DOHH2 (cell line): ENCODE measurements at regions not wholly inside any gene's neighbourhood (a gene's known extent, or its start where the extent isn't known, plus 50 kb on each side); places are given as distances from the start of the nearest gene placed in this dataset.

ENCODE experiments used
- H3F3A ChIP-seq: fragments of 200-600 bp; sonication (generic), shearing (Covaris generic); 2 replicates; pipeline ENCODE4 v1.6.0; 2016; ENCODE audit warnings: antibody characterized with exemption, mild to moderate bottlenecking; ENCODE audit not compliant: control insufficient read depth, insufficient read depth
- H3K27ac ChIP-seq: fragments of 200-600 bp; sonication (generic); 2 replicates; pipeline ENCODE4 v1.5.1; 2014; ENCODE audit warnings: low read depth, mild to moderate bottlenecking, low read length, moderate library complexity
- H3K27me3 ChIP-seq: fragments of 200-600 bp; sonication (generic); 2 replicates; pipeline ENCODE4 v1.6.1; 2014; ENCODE audit warnings: mild to moderate bottlenecking, low read length, mixed read lengths; ENCODE audit not compliant: control insufficient read depth
- H3K36me3 ChIP-seq: fragments of 200-600 bp; sonication (generic); 2 replicates; pipeline ENCODE4 v1.6.1; 2014; ENCODE audit warnings: mild to moderate bottlenecking, low read length, moderate library complexity, mixed read lengths; ENCODE audit not compliant: control insufficient read depth
- H3K4me1 ChIP-seq: fragments of 200-600 bp; sonication (generic); 2 replicates; pipeline ENCODE4 v1.6.1; 2014; ENCODE audit warnings: mild to moderate bottlenecking, low read length, mixed read lengths; ENCODE audit not compliant: control insufficient read depth
- H3K4me2 ChIP-seq: fragments of 200-600 bp; sonication (generic); 2 replicates; pipeline ENCODE4 v1.6.0; 2014; ENCODE audit warnings: mild to moderate bottlenecking, low read length, moderate library complexity
- H3K4me3 ChIP-seq: fragments of 200-600 bp; sonication (generic); 2 replicates; pipeline ENCODE4 v1.5.1; 2014; ENCODE audit warnings: mild to moderate bottlenecking, low read length, mixed read lengths
- H3K79me2 ChIP-seq: fragments of 200-600 bp; sonication (generic); 2 replicates; pipeline ENCODE4 v1.6.1; 2014; ENCODE audit warnings: mild to moderate bottlenecking, low read length, mixed read lengths; ENCODE audit not compliant: control insufficient read depth
- H3K9me2 ChIP-seq: fragments of 200-600 bp; sonication (generic); replicated peaks from 2 replicates; pipeline ENCODE4 v1.6.1; 2014; ENCODE audit warnings: mild to moderate bottlenecking, low read length, mixed read lengths; ENCODE audit not compliant: control insufficient read depth
- H3K9me3 ChIP-seq: fragments of 200-600 bp; sonication (generic); 2 replicates; pipeline ENCODE4 v1.6.1; 2014; ENCODE audit warnings: antibody characterized with exemption, low read length, mixed read lengths; ENCODE audit not compliant: control insufficient read depth, insufficient read depth
- H4K20me1 ChIP-seq: fragments of 200-600 bp; sonication (generic); 2 replicates; pipeline ENCODE4 v1.6.0; 2014; ENCODE audit warnings: low read depth, mild to moderate bottlenecking, antibody characterized with exemption, low read length, moderate library complexity; ENCODE audit not compliant: control insufficient read depth, insufficient read depth
- CTCF ChIP-seq: fragments of 200-600 bp; sonication (generic); IDR thresholded peaks from one replicate; pipeline ENCODE4 v1.5.1; 2014; ENCODE audit warnings: antibody characterized with exemption, mild to moderate bottlenecking, low read depth, low read length; ENCODE audit not compliant: poor library complexity, severe bottlenecking
- EZH2phosphoT487 ChIP-seq: fragments of 200-600 bp; sonication (generic); IDR thresholded peaks from 2 replicates; pipeline ENCODE4 v1.6.1; 2017; ENCODE audit warnings: borderline replicate concordance, mild to moderate bottlenecking, antibody characterized with exemption, low read length, moderate library complexity, mixed read lengths

- no peaks in the 10 kb centered on the region for H4K20me1 ChIP-seq
- no peaks in the 10 kb centered on the region for H3F3A ChIP-seq
- H3K27ac ChIP-seq = no peak overlapping the region
- no peaks in the 10 kb centered on the region for H3K9me3 ChIP-seq
- no peaks in the 10 kb centered on the region for H3K36me3 ChIP-seq
- no peaks in the 10 kb centered on the region for H3K27me3 ChIP-seq
- H3K4me2 ChIP-seq = no peak overlapping the region
- no peaks in the 10 kb centered on the region for H3K4me1 ChIP-seq
- no peak overlapping the region for H3K4me3 ChIP-seq
- no peaks in the 10 kb centered on the region for H3K9me2 ChIP-seq
- H3K79me2 ChIP-seq = no peaks in the 10 kb centered on the region
- no peak for TF ChIP-seq CTCF
- TF ChIP-seq EZH2phosphoT487 = no peak
These were observed 64.2 kb upstream of the SLC38A2 start for GRCh38 chr12:46436747-46437146.

- no peaks in the 10 kb centered on the region for H3K27me3 ChIP-seq
- H3K27ac ChIP-seq = no peak overlapping the region
- TF ChIP-seq CTCF (no peak), EZH2phosphoT487 (no peak)
- H3F3A ChIP-seq = no peaks in the 10 kb centered on the region
- no peak overlapping the region for H3K4me3 ChIP-seq
- no peaks in the 10 kb centered on the region for H3K79me2 ChIP-seq
- H3K36me3 ChIP-seq = no peaks in the 10 kb centered on the region
- H3K9me2 ChIP-seq = no peaks in the 10 kb centered on the region
- H3K4me1 ChIP-seq = no peaks in the 10 kb centered on the region
- H4K20me1 ChIP-seq = no peaks in the 10 kb centered on the region
- no peak overlapping the region for H3K4me2 ChIP-seq
- no peaks in the 10 kb centered on the region for H3K9me3 ChIP-seq
These were observed 63.1 kb upstream of the SLC38A2 start for GRCh38 chr12:46435625-46436024.

GRCh38 chr12:46435029-46435428 is 62.5 kb upstream of the SLC38A2 start:
- no peaks in the 10 kb centered on the region for H3K9me2 ChIP-seq
- H3K36me3 ChIP-seq = no peaks in the 10 kb centered on the region
- no peaks in the 10 kb centered on the region for H3K4me1 ChIP-seq
- H3K9me3 ChIP-seq = no peaks in the 10 kb centered on the region
- H3K27ac ChIP-seq = no peak overlapping the region
- H3F3A ChIP-seq = no peaks in the 10 kb centered on the region
- no peak overlapping the region for H3K4me3 ChIP-seq
- no peaks in the 10 kb centered on the region for H3K27me3 ChIP-seq
- no peaks in the 10 kb centered on the region for H4K20me1 ChIP-seq
- H3K79me2 ChIP-seq = no peaks in the 10 kb centered on the region
- no peak overlapping the region for H3K4me2 ChIP-seq
- TF ChIP-seq EZH2phosphoT487 (no peak), CTCF (no peak)

- H3K27ac ChIP-seq = no peak overlapping the region
- no peaks in the 10 kb centered on the region for H3K9me2 ChIP-seq
- no peaks in the 10 kb centered on the region for H3K27me3 ChIP-seq
- H3K4me3 ChIP-seq = no peak overlapping the region
- H3K9me3 ChIP-seq = no peaks in the 10 kb centered on the region
- H3K36me3 ChIP-seq = no peaks in the 10 kb centered on the region
- no peak overlapping the region for H3K4me2 ChIP-seq
- H4K20me1 ChIP-seq = no peaks in the 10 kb centered on the region
- no peaks in the 10 kb centered on the region for H3K4me1 ChIP-seq
- H3F3A ChIP-seq = no peaks in the 10 kb centered on the region
- no peak for TF ChIP-seq EZH2phosphoT487
- no peak for TF ChIP-seq CTCF
- H3K79me2 ChIP-seq = no peaks in the 10 kb centered on the region
These were observed 61.3 kb upstream of the SLC38A2 start for GRCh38 chr12:46433829-46434228.
